Progenitor cell of endocrine pancreas (in vitro differentiated cells): ENCODE measurements at regions not wholly inside any gene's neighbourhood (a gene's known extent, or its start where the extent isn't known, plus 50 kb on each side); places are given as distances from the start of the nearest gene placed in this dataset.
"Not testable (repeated sequence)": the region's sequence is repeated elsewhere in the genome, so short reads cannot be mapped to it uniquely, and the experiment has no call there.

Experiments used
- DNase-seq: peaks from one replicate; pipeline ENCODE4 v3.0.0; 2021; ENCODE audit warnings: low spot score; ENCODE audit not compliant: unreplicated experiment
- H3K27ac Mint-ChIP-seq: 2 replicates; pipeline ENCODE4 v1.8.0; 2021; ENCODE audit warnings: mild to moderate bottlenecking, moderate library complexity, mixed read lengths
- H3K27me3 Mint-ChIP-seq: 2 replicates; pipeline ENCODE4 v1.8.0; 2021; ENCODE audit warnings: mixed read lengths
- H3K36me3 Mint-ChIP-seq: 2 replicates; pipeline ENCODE4 v1.8.0; 2022; ENCODE audit warnings: mixed read lengths; ENCODE audit not compliant: insufficient read depth
- H3K4me1 Mint-ChIP-seq: 2 replicates; pipeline ENCODE4 v1.8.0; 2021; ENCODE audit warnings: low read depth, mixed read lengths
- H3K4me3 Mint-ChIP-seq: 2 replicates; pipeline ENCODE4 v1.8.0; 2021; ENCODE audit warnings: low read depth, mild to moderate bottlenecking, moderate library complexity, mixed read lengths
- H3K9me3 Mint-ChIP-seq: 2 replicates; pipeline ENCODE4 v1.8.0; 2021; ENCODE audit warnings: low read depth, mixed read lengths
- TF ChIP-seq, protein P1 (sequence below): fragments of 200-600 bp; sonication (generic); IDR thresholded peaks from one replicate; pipeline ENCODE4 v1.5.0; 2021; ENCODE audit warnings: antibody characterized with exemption, mild to moderate bottlenecking; ENCODE audit not compliant: unreplicated experiment

DNA sequence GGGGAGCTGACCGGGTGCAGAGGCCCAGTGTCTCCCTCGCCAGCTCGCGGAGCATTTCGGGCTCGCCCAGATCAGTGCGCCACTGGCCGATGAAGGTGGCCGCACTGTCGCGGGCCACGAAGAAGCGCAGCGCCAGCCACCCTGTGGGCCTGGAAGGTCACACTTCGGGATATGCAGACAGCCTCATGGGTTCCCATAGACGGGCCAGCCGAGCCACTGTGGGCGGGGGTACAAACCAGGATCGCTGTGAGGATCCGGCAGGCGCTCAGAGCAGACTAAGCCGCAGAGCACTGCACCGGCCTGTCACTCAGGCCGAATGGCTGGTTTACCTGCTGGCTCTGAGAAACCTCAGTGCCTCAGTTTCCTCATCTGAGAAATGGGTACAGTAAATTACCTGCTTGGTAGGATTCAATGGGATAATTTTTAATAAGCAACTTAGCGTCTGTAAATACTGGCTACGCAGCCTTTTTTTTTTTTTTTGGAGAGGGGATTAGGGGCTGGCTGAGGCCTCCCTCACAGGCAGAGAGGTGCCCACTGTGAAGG, 64.0 kb upstream of the IGFBPL1 start:
- no peak for DNase-seq
- H3K27me3 Mint-ChIP-seq = peaks cover 4% of the 10 kb centered on the region

DNA sequence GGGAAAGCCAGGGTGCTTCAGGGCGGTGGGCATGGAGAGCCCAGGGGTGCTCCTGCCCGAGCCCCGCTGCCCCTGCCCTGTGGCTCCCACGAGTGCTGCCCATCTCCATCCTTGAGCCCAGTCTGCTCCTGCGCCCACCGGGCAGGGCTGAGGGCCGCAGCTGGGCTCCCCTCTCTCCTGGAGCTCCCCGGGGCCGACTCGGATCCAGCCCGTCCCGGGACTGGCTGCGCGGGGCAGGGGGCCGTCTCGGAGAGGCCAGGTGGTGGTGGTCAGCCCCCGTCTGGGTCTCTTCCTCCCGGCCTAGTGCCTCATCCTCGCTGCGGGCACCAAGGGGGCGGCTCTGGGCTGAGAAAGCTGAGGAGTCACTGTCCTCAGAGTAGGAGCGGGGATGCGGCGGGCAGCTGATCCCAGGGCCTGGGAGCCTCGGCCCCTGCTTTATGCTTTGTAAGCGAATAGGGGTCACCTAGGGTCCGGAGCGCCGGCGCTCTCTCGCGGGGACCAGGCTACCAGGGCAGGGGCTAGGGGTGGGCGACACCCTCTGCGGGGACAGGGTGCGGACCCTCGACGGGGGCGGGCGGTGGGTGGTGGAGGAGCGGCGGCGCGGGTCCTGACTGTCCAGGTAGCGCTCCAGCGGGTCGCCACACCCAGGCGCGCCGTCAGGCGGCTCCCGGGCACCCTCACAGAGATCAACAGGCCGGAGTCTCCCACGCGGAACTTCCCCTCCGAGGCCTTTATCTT, 63.3 kb upstream of the IGFBPL1 start:
- not testable (repeated sequence) for H3K36me3 Mint-ChIP-seq, H3K4me1 Mint-ChIP-seq, H3K4me3 Mint-ChIP-seq, H3K9me3 Mint-ChIP-seq, H3K27me3 Mint-ChIP-seq, H3K27ac Mint-ChIP-seq, DNase-seq

More for the DNA sequence above, 64.0 kb upstream of the IGFBPL1 start:
- no peaks in the 10 kb centered on the region for H3K36me3 Mint-ChIP-seq
- TF ChIP-seq, protein P1, sequence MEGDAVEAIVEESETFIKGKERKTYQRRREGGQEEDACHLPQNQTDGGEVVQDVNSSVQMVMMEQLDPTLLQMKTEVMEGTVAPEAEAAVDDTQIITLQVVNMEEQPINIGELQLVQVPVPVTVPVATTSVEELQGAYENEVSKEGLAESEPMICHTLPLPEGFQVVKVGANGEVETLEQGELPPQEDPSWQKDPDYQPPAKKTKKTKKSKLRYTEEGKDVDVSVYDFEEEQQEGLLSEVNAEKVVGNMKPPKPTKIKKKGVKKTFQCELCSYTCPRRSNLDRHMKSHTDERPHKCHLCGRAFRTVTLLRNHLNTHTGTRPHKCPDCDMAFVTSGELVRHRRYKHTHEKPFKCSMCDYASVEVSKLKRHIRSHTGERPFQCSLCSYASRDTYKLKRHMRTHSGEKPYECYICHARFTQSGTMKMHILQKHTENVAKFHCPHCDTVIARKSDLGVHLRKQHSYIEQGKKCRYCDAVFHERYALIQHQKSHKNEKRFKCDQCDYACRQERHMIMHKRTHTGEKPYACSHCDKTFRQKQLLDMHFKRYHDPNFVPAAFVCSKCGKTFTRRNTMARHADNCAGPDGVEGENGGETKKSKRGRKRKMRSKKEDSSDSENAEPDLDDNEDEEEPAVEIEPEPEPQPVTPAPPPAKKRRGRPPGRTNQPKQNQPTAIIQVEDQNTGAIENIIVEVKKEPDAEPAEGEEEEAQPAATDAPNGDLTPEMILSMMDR = no peak
- peaks cover 5% of the 10 kb centered on the region for H3K9me3 Mint-ChIP-seq
- no peak overlapping the region for H3K4me3 Mint-ChIP-seq
- H3K4me1 Mint-ChIP-seq = peaks cover 1% of the 10 kb centered on the region
- no peak overlapping the region for H3K27ac Mint-ChIP-seq

DNA sequence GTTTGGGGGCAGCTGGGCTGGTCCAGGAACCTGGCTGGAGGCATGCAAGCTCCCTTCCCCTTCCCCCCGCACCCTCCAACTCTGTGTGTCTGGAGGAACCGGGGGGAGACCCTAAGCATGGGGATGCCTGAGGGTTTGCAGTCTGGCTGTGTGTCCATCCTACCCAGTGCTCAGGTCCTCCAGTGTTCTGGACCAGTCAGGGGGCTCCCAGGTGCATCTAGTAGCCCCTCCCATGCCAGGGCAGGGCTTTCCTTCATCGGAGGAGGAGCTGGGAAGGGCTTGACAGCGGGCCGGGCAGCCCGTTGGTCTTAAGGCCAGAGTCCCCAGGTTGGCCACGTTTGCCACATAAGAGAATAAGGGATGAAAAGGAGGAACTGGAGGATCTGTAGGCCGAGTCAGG, 62.6 kb upstream of the IGFBPL1 start:
- Mint-ChIP-seq H3K9me3 (peaks cover 4% of the 10 kb centered on the region), H3K27ac (no peak overlapping the region), H3K27me3 (peaks cover 8% of the 10 kb centered on the region), H3K36me3 (no peaks in the 10 kb centered on the region), H3K4me1 (peaks cover 1% of the 10 kb centered on the region), H3K4me3 (no peak overlapping the region)
- TF ChIP-seq, protein P1 = no peak
- no peak for DNase-seq

DNA sequence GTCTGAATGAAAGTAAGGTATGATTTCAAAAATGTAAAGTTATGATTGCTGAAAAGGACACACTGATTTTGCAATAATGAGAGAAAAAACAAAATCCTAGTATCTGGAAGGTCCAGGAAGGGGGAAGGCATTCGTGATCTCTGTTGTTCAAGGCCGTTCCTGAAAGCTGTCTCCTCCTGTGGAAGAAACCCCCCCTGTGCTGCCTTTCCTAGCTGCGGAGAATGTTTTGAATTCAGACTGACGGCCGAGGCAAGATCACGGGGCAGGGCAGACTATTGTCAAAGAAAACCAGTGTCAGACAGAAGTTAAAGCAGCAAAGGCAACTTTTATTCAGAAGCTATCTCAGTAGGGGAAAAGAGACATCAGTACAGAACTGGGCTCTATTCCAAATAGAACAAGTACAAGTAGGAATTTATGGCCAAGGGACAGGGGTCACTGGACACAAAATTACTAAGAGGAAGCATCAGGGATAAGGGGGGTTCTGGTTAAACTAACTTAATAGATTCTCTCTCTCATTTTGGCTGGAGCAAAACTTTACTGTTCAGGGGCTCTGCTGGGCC, 61.9 kb upstream of the IGFBPL1 start:
- Mint-ChIP-seq H3K27me3 (peaks cover 8% of the 10 kb centered on the region), H3K27ac (no peak overlapping the region), H3K4me3 (no peak overlapping the region), H3K9me3 (no peaks in the 10 kb centered on the region), H3K36me3 (no peaks in the 10 kb centered on the region), H3K4me1 (peaks cover 1% of the 10 kb centered on the region)
- no peak for DNase-seq
- TF ChIP-seq, protein P1 = no peak

DNA sequence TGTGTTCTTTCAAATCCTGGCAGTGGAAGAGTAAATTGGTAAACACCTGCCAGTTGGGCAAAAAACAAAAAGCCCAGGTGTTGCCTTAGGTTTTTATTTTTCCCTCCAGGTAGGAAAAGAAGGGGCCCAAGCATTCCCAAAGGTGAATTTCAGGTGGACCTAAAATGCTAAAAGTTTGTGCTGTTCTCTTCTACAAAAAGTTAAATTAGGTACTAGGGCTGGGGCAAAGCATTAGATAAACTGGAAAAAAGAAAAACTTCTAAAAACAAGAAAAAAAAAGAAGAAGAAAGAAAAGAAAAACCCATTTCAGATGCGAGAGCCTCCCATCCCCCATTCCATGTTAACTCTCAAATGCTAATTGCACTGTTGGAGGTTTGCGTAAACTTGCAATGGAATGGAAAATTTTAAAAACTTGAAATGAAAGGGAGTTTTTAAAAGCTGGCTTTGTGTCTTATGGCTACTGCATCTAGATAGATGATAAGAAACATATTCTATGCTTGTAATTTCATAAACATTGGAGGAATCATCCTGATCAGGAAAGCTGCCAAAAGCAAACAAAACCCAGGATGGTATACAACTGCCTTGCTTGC, 59.9 kb upstream of the IGFBPL1 start:
- not testable (repeated sequence) for H3K36me3 Mint-ChIP-seq, H3K27me3 Mint-ChIP-seq, DNase-seq, H3K4me3 Mint-ChIP-seq, H3K9me3 Mint-ChIP-seq, H3K4me1 Mint-ChIP-seq, H3K27ac Mint-ChIP-seq

DNA sequence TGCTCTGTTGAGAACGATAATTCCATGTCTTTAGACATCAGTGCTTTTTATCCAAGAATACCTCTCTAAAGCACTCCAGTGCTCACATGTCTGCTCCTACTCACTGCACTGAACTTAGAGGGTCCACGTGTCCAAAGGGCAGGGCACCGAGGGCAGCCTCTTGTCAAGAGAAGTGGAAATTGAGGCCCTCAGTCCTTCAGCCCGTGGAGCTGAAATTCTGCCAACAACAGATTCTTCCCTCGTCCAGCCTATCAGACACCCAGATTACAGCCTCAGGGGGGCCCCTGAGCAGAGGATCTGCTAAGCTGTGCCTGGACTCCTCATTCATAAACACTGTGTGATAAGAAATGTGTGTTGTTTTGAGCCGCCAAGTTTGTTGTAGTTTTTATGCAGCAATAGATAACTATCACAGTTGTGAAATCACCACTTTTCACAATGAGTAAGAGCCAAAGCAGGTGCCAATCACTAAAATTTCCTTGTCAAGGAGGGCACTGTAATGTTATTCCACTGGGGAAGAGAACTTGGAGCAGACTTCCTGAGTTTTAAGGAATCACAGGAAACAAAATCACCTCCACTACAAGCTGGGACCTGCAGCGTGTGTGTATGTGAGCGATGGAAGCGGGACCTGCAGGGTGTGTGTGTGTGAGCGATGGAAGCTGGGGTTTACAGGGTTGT, 58.8 kb upstream of the IGFBPL1 start:
- H3K4me1 Mint-ChIP-seq = peaks cover 1% of the 10 kb centered on the region
- H3K4me3 Mint-ChIP-seq = no peak overlapping the region
- H3K9me3 Mint-ChIP-seq = no peaks in the 10 kb centered on the region
- no peak overlapping the region for H3K27ac Mint-ChIP-seq
- no peaks in the 10 kb centered on the region for H3K36me3 Mint-ChIP-seq
- peaks cover 8% of the 10 kb centered on the region for H3K27me3 Mint-ChIP-seq
- TF ChIP-seq, protein P1 = no peak
- DNase-seq = no peak
